ENCODE measurements at regions not wholly inside any gene's neighbourhood (a gene's known extent, or its start where the extent isn't known, plus 50 kb on each side); places are given as distances from the start of the nearest gene placed in this dataset.

GRCh38 chr4:136922066-136922465 is 610.2 kb downstream of the PCDH18 start:
- ATAC-seq (no peak), DNase-seq (ENCODE audit: low read depth, low spot score) (no peak)
- no peaks in the 10 kb centered on the region; a peak in 2 of 4 replicates for H3K9me3 ChIP-seq (ENCODE audit: control insufficient read depth in 1 of 2, insufficient read depth in 1 of 2, low read depth in 1 of 2, low read length in 2 of 2)
- intact Hi-C loops (cut with micrococcal nuclease), result no loop called here
- no TSS peak for BruUV-seq (replicated peaks)
- H3K27me3 ChIP-seq (ENCODE audit: insufficient read depth, low read length), result no peaks in the 10 kb centered on the region
- H3K9ac ChIP-seq (ENCODE audit: low read length), result no peak overlapping the region
- H3K4me2 ChIP-seq (ENCODE audit: low read length), result no peak overlapping the region
- H3K9me2 ChIP-seq (ENCODE audit: insufficient read depth), result no peaks in the 10 kb centered on the region
- no peaks in the 10 kb centered on the region for H3K36me3 ChIP-seq (ENCODE audit: control insufficient read depth in 1 of 2, insufficient read depth in 2 of 2, low read length in 2 of 2)
- RAD21 ChIA-PET (ENCODE audit: low non-redundant PET in 1 of 2, low total read pairs in 2 of 2, uncharacterized antibody in 2 of 2, unreplicated experiment in 2 of 2), result no interaction called here
- peaks cover 0 to 6% of the 10 kb centered on the region in 2 experiments; a peak in 3 of 4 replicates for H3K4me1 ChIP-seq (ENCODE audit: control insufficient read depth in 1 of 2, insufficient read depth in 2 of 2, low read length in 2 of 2)
- POLR2A ChIA-PET, result no interaction called here
- no peak overlapping the region for H2AFZ ChIP-seq (ENCODE audit: low read depth, low read length, poor library complexity, severe bottlenecking)
- TF ChIP-seq REST (IDR thresholded peaks at IDR 0.05; ENCODE audit: low read depth) (no peak), POLR2A (IDR thresholded peaks at IDR 0.05; ENCODE audit: borderline replicate concordance, extremely low read depth, insufficient read depth, insufficient read length) (no peak), FOSL1 (IDR thresholded peaks at IDR 0.05; ENCODE audit: low read depth) (no peak), ATF3 (IDR thresholded peaks at IDR 0.05) (no peak), ZFX (IDR thresholded peaks at IDR 0.05) (no peak), EZH2phosphoT487 (IDR thresholded peaks at IDR 0.05; ENCODE audit: borderline replicate concordance) (no peak), EGR1 (IDR thresholded peaks at IDR 0.05; ENCODE audit: low read depth) (no peak), SRF (IDR thresholded peaks at IDR 0.05; ENCODE audit: low read depth) (no peak), POLR2AphosphoS5 (IDR thresholded peaks at IDR 0.05; ENCODE audit: low read depth, low read length) (no peak), CBX3 (IDR thresholded peaks at IDR 0.05; ENCODE audit: low read depth) (no peak), ELF1 (IDR thresholded peaks at IDR 0.05; ENCODE audit: borderline replicate concordance, low read depth) (no peak), JUND (IDR thresholded peaks at IDR 0.05) (no peak), SP1 (IDR thresholded peaks at IDR 0.05; ENCODE audit: low read depth) (no peak), MAX (IDR thresholded peaks at IDR 0.05) (no peak), CTCF (IDR thresholded peaks at IDR 0.05 in 2 of 3, conservative IDR thresholded peaks at IDR 0.05 in 1 of 3; ENCODE audit: borderline replicate concordance in 1 of 3, insufficient read depth in 1 of 3, low read depth in 2 of 3, low read length in 2 of 3) (no peak)
- no peaks in the 10 kb centered on the region for H4K20me1 ChIP-seq (ENCODE audit: insufficient read depth)
- no peak overlapping the region for H3K27ac ChIP-seq (ENCODE audit: low read depth, low read length)
- no peaks in the 10 kb centered on the region for H3K79me2 ChIP-seq (ENCODE audit: insufficient read depth, low read length)
- CTCF ChIA-PET, result no interaction called here
- no peak overlapping the region for H3K4me3 ChIP-seq (replicated peaks in 1 of 2; ENCODE audit: low read depth in 1 of 2, low read length in 2 of 2)

Measured in HCT116 (cell line).